ENCODE measurements at regions not wholly inside any gene's neighbourhood (a gene's known extent, or its start where the extent isn't known, plus 50 kb on each side); places are given as distances from the start of the nearest gene placed in this dataset.

GRCh38 chrX:81874807-81875206 is 672.9 kb downstream of the SH3BGRL start:
- Histone ChIP-seq H3K4me2 (no peak overlapping the region), H3K27ac (no peak overlapping the region), H3K27me3 (ENCODE audit: insufficient read depth, low read depth) (no peaks in the 10 kb centered on the region), H3K79me2 (ENCODE audit: low read depth) (no peaks in the 10 kb centered on the region), H4K20me1 (ENCODE audit: insufficient read depth) (no peaks in the 10 kb centered on the region), H2AFZ (no peak overlapping the region), H3F3A (ENCODE audit: insufficient read depth, low read depth) (no peaks in the 10 kb centered on the region), H3K36me3 (ENCODE audit: low read depth) (no peaks in the 10 kb centered on the region), H3K4me3 (no peak overlapping the region), H3K4me1 (replicated peaks; ENCODE audit: insufficient read depth) (no peaks in the 10 kb centered on the region), H3K9me3 (ENCODE audit: insufficient read depth, low read depth) (no peaks in the 10 kb centered on the region), H3K9me2 (ENCODE audit: insufficient read depth) (no peaks in the 10 kb centered on the region)
- TF ChIP-seq EZH2 (IDR thresholded peaks at IDR 0.05; ENCODE audit: low read depth) (no peak), CTCF (conservative IDR thresholded peaks at IDR 0.05) (no peak)
- intact Hi-C loops (cut with micrococcal nuclease; ENCODE audit: unreplicated experiment) = no loop called here
- DNase-seq = no peak
- CTCF ChIA-PET = no interaction called here
- BruUV-seq (replicated peaks) = no TSS peak
- POLR2A ChIA-PET (ENCODE audit: unreplicated experiment) = no interaction called here

GRCh38 chrX:81875800-81876199 is 673.9 kb downstream of the SH3BGRL start:
- no TSS peak for BruUV-seq (replicated peaks)
- no peak for DNase-seq
- no peaks in the 10 kb centered on the region for H3K36me3 ChIP-seq (ENCODE audit: low read depth)
- H2AFZ ChIP-seq = no peak overlapping the region
- no peaks in the 10 kb centered on the region for H3K79me2 ChIP-seq (ENCODE audit: low read depth)
- H3K9me2 ChIP-seq (ENCODE audit: insufficient read depth) = no peaks in the 10 kb centered on the region
- H3F3A ChIP-seq (ENCODE audit: insufficient read depth, low read depth) = no peaks in the 10 kb centered on the region
- H3K4me2 ChIP-seq = no peak overlapping the region
- POLR2A ChIA-PET (ENCODE audit: unreplicated experiment) = no interaction called here
- H3K27ac ChIP-seq = no peak overlapping the region
- no peaks in the 10 kb centered on the region for H3K9me3 ChIP-seq (ENCODE audit: insufficient read depth, low read depth)
- CTCF ChIA-PET = no interaction called here
- H3K27me3 ChIP-seq (ENCODE audit: insufficient read depth, low read depth) = no peaks in the 10 kb centered on the region
- intact Hi-C loops (cut with micrococcal nuclease; ENCODE audit: unreplicated experiment) = no loop called here
- H4K20me1 ChIP-seq (ENCODE audit: insufficient read depth) = no peaks in the 10 kb centered on the region
- TF ChIP-seq CTCF (conservative IDR thresholded peaks at IDR 0.05) (no peak), EZH2 (IDR thresholded peaks at IDR 0.05; ENCODE audit: low read depth) (no peak)
- no peak overlapping the region for H3K4me3 ChIP-seq
- H3K4me1 ChIP-seq (replicated peaks; ENCODE audit: insufficient read depth) = no peaks in the 10 kb centered on the region

- H3K4me1 ChIP-seq (replicated peaks; ENCODE audit: insufficient read depth) = no peaks in the 10 kb centered on the region
- no peak overlapping the region for H3K27ac ChIP-seq
- H3K4me3 ChIP-seq = no peak overlapping the region
- H2AFZ ChIP-seq = no peak overlapping the region
- H3K27me3 ChIP-seq (ENCODE audit: insufficient read depth, low read depth) = no peaks in the 10 kb centered on the region
- DNase-seq = no peak
- H3K9me2 ChIP-seq (ENCODE audit: insufficient read depth) = no peaks in the 10 kb centered on the region
- H3K36me3 ChIP-seq (ENCODE audit: low read depth) = no peaks in the 10 kb centered on the region
- H4K20me1 ChIP-seq (ENCODE audit: insufficient read depth) = no peaks in the 10 kb centered on the region
- intact Hi-C loops (cut with micrococcal nuclease; ENCODE audit: unreplicated experiment) = no loop called here
- H3K4me2 ChIP-seq = no peak overlapping the region
- no peak for TF ChIP-seq EZH2 (IDR thresholded peaks at IDR 0.05; ENCODE audit: low read depth)
- no peak for TF ChIP-seq CTCF (conservative IDR thresholded peaks at IDR 0.05)
- no peaks in the 10 kb centered on the region for H3K9me3 ChIP-seq (ENCODE audit: insufficient read depth, low read depth)
- no peaks in the 10 kb centered on the region for H3F3A ChIP-seq (ENCODE audit: insufficient read depth, low read depth)
- no peaks in the 10 kb centered on the region for H3K79me2 ChIP-seq (ENCODE audit: low read depth)
- CTCF ChIA-PET = no interaction called here
- POLR2A ChIA-PET (ENCODE audit: unreplicated experiment) = no interaction called here
- no TSS peak for BruUV-seq (replicated peaks)
Observed at GRCh38 chrX:81876437-81876836, 674.5 kb downstream of the SH3BGRL start.

Measured in PC-9 (cell line).